ENCODE measurements at regions not wholly inside any gene's neighbourhood (a gene's known extent, or its start where the extent isn't known, plus 50 kb on each side); places are given as distances from the start of the nearest gene placed in this dataset.
"Not testable (repeated sequence)": the region's sequence is repeated elsewhere in the genome, so short reads cannot be mapped to it uniquely, and the experiment has no call there.

GRCh38 chr17:53006006-53006405 is 816.7 kb upstream of the KIF2B start:
- no peaks in the 10 kb centered on the region for H3K4me1 ChIP-seq (ENCODE audit: control insufficient read depth, insufficient read depth, low read length)
- no peaks in the 10 kb centered on the region for H3K27me3 ChIP-seq (ENCODE audit: control insufficient read depth, insufficient read depth, low read length)
- WGBS (ENCODE audit: insufficient coverage): no CpG with 5 or more reads among the region's 1 CpG
- no peak overlapping the region for H3K4me3 ChIP-seq (ENCODE audit: low read length)
- no peak overlapping the region for H3K27ac ChIP-seq (ENCODE audit: low read length)
- no peaks in the 10 kb centered on the region for H3K9me3 ChIP-seq (replicated peaks; ENCODE audit: control insufficient read depth, low read depth, low read length)
- no peak for DNase-seq
- no peaks in the 10 kb centered on the region for H3K36me3 ChIP-seq (ENCODE audit: control insufficient read depth, insufficient read depth, low read length)

GRCh38 chr17:53004902-53005301 is 817.8 kb upstream of the KIF2B start:
- H3K27me3 ChIP-seq (ENCODE audit: control insufficient read depth, insufficient read depth, low read length): no peaks in the 10 kb centered on the region
- no peaks in the 10 kb centered on the region for H3K9me3 ChIP-seq (replicated peaks; ENCODE audit: control insufficient read depth, low read depth, low read length)
- no peaks in the 10 kb centered on the region for H3K4me1 ChIP-seq (ENCODE audit: control insufficient read depth, insufficient read depth, low read length)
- H3K27ac ChIP-seq (ENCODE audit: low read length): no peak overlapping the region
- H3K4me3 ChIP-seq (ENCODE audit: low read length): no peak overlapping the region
- DNase-seq: no peak
- no peaks in the 10 kb centered on the region for H3K36me3 ChIP-seq (ENCODE audit: control insufficient read depth, insufficient read depth, low read length)

GRCh38 chr17:52995881-52996280 is 826.8 kb upstream of the KIF2B start:
- H3K4me3 ChIP-seq (ENCODE audit: low read length): no peak overlapping the region
- no peaks in the 10 kb centered on the region for H3K36me3 ChIP-seq (ENCODE audit: control insufficient read depth, insufficient read depth, low read length)
- H3K4me1 ChIP-seq (ENCODE audit: control insufficient read depth, insufficient read depth, low read length): no peaks in the 10 kb centered on the region
- no peak overlapping the region for H3K27ac ChIP-seq (ENCODE audit: low read length)
- no CpG with 5 or more reads among the region's 3 CpGs for WGBS (ENCODE audit: insufficient coverage)
- DNase-seq: no peak
- H3K27me3 ChIP-seq (ENCODE audit: control insufficient read depth, insufficient read depth, low read length): no peaks in the 10 kb centered on the region
- no peaks in the 10 kb centered on the region for H3K9me3 ChIP-seq (replicated peaks; ENCODE audit: control insufficient read depth, low read depth, low read length)

- WGBS (ENCODE audit: insufficient coverage): no CpG with 5 or more reads among the region's 1 CpG
- Histone ChIP-seq H3K27me3 (ENCODE audit: control insufficient read depth, insufficient read depth, low read length) (no peaks in the 10 kb centered on the region), H3K4me3 (ENCODE audit: low read length) (no peak overlapping the region)
These were observed 827.6 kb upstream of the KIF2B start for GRCh38 chr17:52995147-52995546.

GRCh38 chr17:52986056-52986662 is 827.6 kb upstream of the CA10 start:
- Histone ChIP-seq H3K4me3 (ENCODE audit: low read length) (no peak overlapping the region), H3K36me3 (ENCODE audit: control insufficient read depth, insufficient read depth, low read length) (no peaks in the 10 kb centered on the region), H3K9me3 (replicated peaks; ENCODE audit: control insufficient read depth, low read depth, low read length) (no peaks in the 10 kb centered on the region), H3K4me1 (ENCODE audit: control insufficient read depth, insufficient read depth, low read length) (peaks cover 3% of the 10 kb centered on the region), H3K27me3 (ENCODE audit: control insufficient read depth, insufficient read depth, low read length) (no peaks in the 10 kb centered on the region), H3K27ac (ENCODE audit: low read length) (no peak overlapping the region)
- DNase-seq: no peak
- WGBS (ENCODE audit: insufficient coverage): 88% methylated on average over 1 of the region's 4 CpGs

More at GRCh38 chr17:52995147-52995546, 827.6 kb upstream of the KIF2B start:
- Histone ChIP-seq H3K36me3 (ENCODE audit: control insufficient read depth, insufficient read depth, low read length) (no peaks in the 10 kb centered on the region), H3K9me3 (replicated peaks; ENCODE audit: control insufficient read depth, low read depth, low read length) (no peaks in the 10 kb centered on the region), H3K27ac (ENCODE audit: low read length) (no peak overlapping the region), H3K4me1 (ENCODE audit: control insufficient read depth, insufficient read depth, low read length) (no peaks in the 10 kb centered on the region)
- no peak for DNase-seq

GRCh38 chr17:52982331-52982730 is 823.8 kb upstream of the CA10 start:
- Histone ChIP-seq H3K4me1 (ENCODE audit: control insufficient read depth, insufficient read depth, low read length) (peaks cover 3% of the 10 kb centered on the region), H3K36me3 (ENCODE audit: control insufficient read depth, insufficient read depth, low read length) (no peaks in the 10 kb centered on the region), H3K9me3 (replicated peaks; ENCODE audit: control insufficient read depth, low read depth, low read length) (no peaks in the 10 kb centered on the region)

GRCh38 chr17:52979921-52980320 is 821.4 kb upstream of the CA10 start:
- Histone ChIP-seq H3K36me3 (ENCODE audit: control insufficient read depth, insufficient read depth, low read length) (no peaks in the 10 kb centered on the region), H3K4me1 (ENCODE audit: control insufficient read depth, insufficient read depth, low read length) (no peaks in the 10 kb centered on the region), H3K9me3 (replicated peaks; ENCODE audit: control insufficient read depth, low read depth, low read length) (no peaks in the 10 kb centered on the region), H3K4me3 (ENCODE audit: low read length) (no peak overlapping the region), H3K27ac (ENCODE audit: low read length) (no peak overlapping the region), H3K27me3 (ENCODE audit: control insufficient read depth, insufficient read depth, low read length) (no peaks in the 10 kb centered on the region)
- DNase-seq: no peak
- no CpG with 5 or more reads among the region's 1 CpG for WGBS (ENCODE audit: insufficient coverage)

More at GRCh38 chr17:52982331-52982730, 823.8 kb upstream of the CA10 start:
- H3K27ac ChIP-seq (ENCODE audit: low read length): no peak overlapping the region
- no peak for DNase-seq
- WGBS (ENCODE audit: insufficient coverage): 100% methylated on average over 1 of the region's 1 CpG
- no peak overlapping the region for H3K4me3 ChIP-seq (ENCODE audit: low read length)
- no peaks in the 10 kb centered on the region for H3K27me3 ChIP-seq (ENCODE audit: control insufficient read depth, insufficient read depth, low read length)

- Histone ChIP-seq H3K27ac (ENCODE audit: low read length) (no peak overlapping the region), H3K4me3 (ENCODE audit: low read length) (no peak overlapping the region), H3K36me3 (ENCODE audit: control insufficient read depth, insufficient read depth, low read length) (no peaks in the 10 kb centered on the region), H3K27me3 (ENCODE audit: control insufficient read depth, insufficient read depth, low read length) (no peaks in the 10 kb centered on the region), H3K4me1 (ENCODE audit: control insufficient read depth, insufficient read depth, low read length) (no peaks in the 10 kb centered on the region), H3K9me3 (replicated peaks; ENCODE audit: control insufficient read depth, low read depth, low read length) (no peaks in the 10 kb centered on the region)
- WGBS (ENCODE audit: insufficient coverage): no CpG with 5 or more reads among the region's 3 CpGs
- DNase-seq: no peak
These were observed 807.3 kb upstream of the CA10 start for GRCh38 chr17:52965856-52966255.

GRCh38 chr17:52961751-52962150 is 803.2 kb upstream of the CA10 start:
- not testable (repeated sequence) for H3K27me3 ChIP-seq (ENCODE audit: control insufficient read depth, insufficient read depth, low read length); H3K27ac ChIP-seq (ENCODE audit: low read length); H3K4me1 ChIP-seq (ENCODE audit: control insufficient read depth, insufficient read depth, low read length); DNase-seq; H3K4me3 ChIP-seq (ENCODE audit: low read length); H3K9me3 ChIP-seq (replicated peaks; ENCODE audit: control insufficient read depth, low read depth, low read length); H3K36me3 ChIP-seq (ENCODE audit: control insufficient read depth, insufficient read depth, low read length)
- WGBS (ENCODE audit: insufficient coverage): no CpG with 5 or more reads among the region's 11 CpGs

- no peaks in the 10 kb centered on the region for H3K27me3 ChIP-seq (ENCODE audit: control insufficient read depth, insufficient read depth, low read length)
- no peak overlapping the region for H3K27ac ChIP-seq (ENCODE audit: low read length)
- H3K4me3 ChIP-seq (ENCODE audit: low read length): no peak overlapping the region
- no peak for DNase-seq
- no peaks in the 10 kb centered on the region for H3K9me3 ChIP-seq (replicated peaks; ENCODE audit: control insufficient read depth, low read depth, low read length)
- no peaks in the 10 kb centered on the region for H3K36me3 ChIP-seq (ENCODE audit: control insufficient read depth, insufficient read depth, low read length)
- no CpG with 5 or more reads among the region's 5 CpGs for WGBS (ENCODE audit: insufficient coverage)
- H3K4me1 ChIP-seq (ENCODE audit: control insufficient read depth, insufficient read depth, low read length): no peaks in the 10 kb centered on the region
These were observed 798.9 kb upstream of the CA10 start for GRCh38 chr17:52957411-52957810.

GRCh38 chr17:52947418-52947817 is 788.9 kb upstream of the CA10 start:
- DNase-seq: no peak
- Histone ChIP-seq H3K4me3 (ENCODE audit: low read length) (no peak overlapping the region), H3K27ac (ENCODE audit: low read length) (no peak overlapping the region), H3K4me1 (ENCODE audit: control insufficient read depth, insufficient read depth, low read length) (no peaks in the 10 kb centered on the region), H3K9me3 (replicated peaks; ENCODE audit: control insufficient read depth, low read depth, low read length) (no peaks in the 10 kb centered on the region), H3K36me3 (ENCODE audit: control insufficient read depth, insufficient read depth, low read length) (no peaks in the 10 kb centered on the region), H3K27me3 (ENCODE audit: control insufficient read depth, insufficient read depth, low read length) (no peaks in the 10 kb centered on the region)
- no CpG with 5 or more reads among the region's 3 CpGs for WGBS (ENCODE audit: insufficient coverage)

All from muscle of leg (tissue), 3 donors.